Tibial nerve (tissue), 4 donors: ENCODE measurements at regions not wholly inside any gene's neighbourhood (a gene's known extent, or its start where the extent isn't known, plus 50 kb on each side); places are given as distances from the start of the nearest gene placed in this dataset.

ENCODE experiments used
- CTCF ChIP-seq, 5 experiments: fragments of 200-600 bp in 3 of 5; fragments of 450-650 bp in 2 of 5; sonication (generic) in 3 of 5; IDR thresholded peaks; one replicate each; pipeline ENCODE4 v1.5.1; 2016 to 2019; ENCODE audit warnings: antibody characterized with exemption in 5 of 5, mild to moderate bottlenecking in 3 of 5, moderate library complexity in 2 of 5
- EP300 ChIP-seq, 2 donors: sonication (generic); formaldehyde crosslinking; IDR thresholded peaks; one replicate each; pipeline ENCODE4 v1.6.1; 2017; ENCODE audit warnings: antibody characterized with exemption in 2 of 2, mild to moderate bottlenecking in 1 of 2
- POLR2A ChIP-seq, 2 donors: fragments of 450-650 bp; IDR thresholded peaks; one replicate each; pipeline ENCODE4 v1.6.1; 2017; ENCODE audit warnings: antibody characterized with exemption in 2 of 2, mild to moderate bottlenecking in 2 of 2, moderate library complexity in 2 of 2

GRCh38 chr1:170800812-170801211 is 134.5 kb upstream of the MROH9 start:
- no peak for TF ChIP-seq CTCF (IDR thresholded peaks at IDR 0.05)
- no peak for TF ChIP-seq POLR2A (IDR thresholded peaks at IDR 0.05)
- no peak for TF ChIP-seq EP300 (IDR thresholded peaks at IDR 0.05)
